HEK293T (cell line): ENCODE measurements at regions not wholly inside any gene's neighbourhood (a gene's known extent, or its start where the extent isn't known, plus 50 kb on each side); places are given as distances from the start of the nearest gene placed in this dataset.

Experiments
- ARNT ChIP-seq: fragments of 450-650 bp; IDR thresholded peaks from 2 replicates; pipeline ENCODE4 v1.6.1; 2017; ENCODE audit warnings: mild to moderate bottlenecking
- BHLHE40 ChIP-seq: fragments of 450-650 bp; IDR thresholded peaks from 2 replicates; pipeline ENCODE4 v1.6.1; 2016; ENCODE audit warnings: mild to moderate bottlenecking, moderate library complexity, borderline replicate concordance
- CTBP1 ChIP-seq: fragments of 450-650 bp; IDR thresholded peaks from 2 replicates; pipeline ENCODE4 v1.6.1; 2016; ENCODE audit warnings: borderline replicate concordance
- FOXA1 ChIP-seq: fragments of 450-650 bp; IDR thresholded peaks from 2 replicates; pipeline ENCODE4 v1.6.1; 2016; ENCODE audit warnings: mild to moderate bottlenecking
- HDGF ChIP-seq: fragments of 450-650 bp; IDR thresholded peaks from 2 replicates; pipeline ENCODE4 v1.6.1; 2017; ENCODE audit warnings: antibody characterized with exemption, borderline replicate concordance
- NFRKB ChIP-seq: fragments of 450-650 bp; IDR thresholded peaks from 2 replicates; pipeline ENCODE4 v1.6.1; 2016; ENCODE audit warnings: mild to moderate bottlenecking, moderate library complexity
- SP1 ChIP-seq: fragments of 450-650 bp; IDR thresholded peaks from 2 replicates; pipeline ENCODE4 v1.6.1; 2017
- SUZ12 ChIP-seq: fragments of 450-650 bp; IDR thresholded peaks from 2 replicates; pipeline ENCODE4 v1.6.1; 2016; ENCODE audit warnings: mild to moderate bottlenecking

- TF ChIP-seq SUZ12 = no peak
- no peak for TF ChIP-seq ARNT
- TF ChIP-seq CTBP1 = no peak
- no peak for TF ChIP-seq BHLHE40
- no peak for TF ChIP-seq HDGF
- TF ChIP-seq NFRKB = no peak
- TF ChIP-seq SP1 = no peak
- no peak for TF ChIP-seq FOXA1
These were observed 344.2 kb downstream of the TMEM161B start for GRCh38 chr5:87924436-87924835.
